ENCODE measurements at regions not wholly inside any gene's neighbourhood (a gene's known extent, or its start where the extent isn't known, plus 50 kb on each side); places are given as distances from the start of the nearest gene placed in this dataset.

DNA sequence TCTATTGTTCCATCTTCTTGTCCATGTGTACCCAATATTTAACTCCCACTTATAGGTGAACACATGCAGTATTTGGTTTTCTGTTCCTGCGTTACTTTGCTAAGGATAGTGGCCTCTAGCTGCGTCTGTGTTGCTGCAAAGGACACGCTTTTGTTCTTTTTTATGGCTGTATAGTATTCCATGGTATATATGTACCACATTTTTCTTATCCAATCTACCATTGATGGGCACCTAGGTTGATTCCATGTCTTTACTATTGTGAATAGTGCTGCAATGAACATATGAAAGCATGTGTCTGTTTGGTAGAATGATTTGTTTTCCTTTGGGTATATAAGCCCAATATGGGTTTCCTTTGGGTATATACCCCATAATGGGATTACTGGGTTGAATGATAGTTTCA is 77.3 kb upstream of the MMADHC start:
- Histone ChIP-seq H3K4me3 (ENCODE audit: low read length, poor library complexity, severe bottlenecking) (no peak overlapping the region), H4K20me1 (ENCODE audit: insufficient read depth, low read length, poor library complexity, severe bottlenecking) (no peaks in the 10 kb centered on the region), H3K36me3 (ENCODE audit: insufficient read depth, low read length) (no peaks in the 10 kb centered on the region), H3K9me2 (replicated peaks; ENCODE audit: low read depth, low read length) (no peaks in the 10 kb centered on the region), H3F3A (ENCODE audit: low read depth) (no peaks in the 10 kb centered on the region), H3K79me2 (ENCODE audit: insufficient read depth, low read length) (no peaks in the 10 kb centered on the region), H3K9ac (ENCODE audit: low read depth, low read length, poor library complexity, severe bottlenecking) (no peak overlapping the region), H3K27me3 (ENCODE audit: insufficient read depth, low read length, poor library complexity, severe bottlenecking) (no peaks in the 10 kb centered on the region), H3K4me1 (ENCODE audit: insufficient read depth, low read length, poor library complexity, severe bottlenecking) (no peaks in the 10 kb centered on the region), H3K4me2 (ENCODE audit: low read depth, low read length, poor library complexity, severe bottlenecking) (no peak overlapping the region), H2AFZ (ENCODE audit: low read length) (no peak overlapping the region), H3K9me3 (ENCODE audit: insufficient read depth, low read depth, low read length) (no peaks in the 10 kb centered on the region)
- no peak for TF ChIP-seq EZH2phosphoT487 (IDR thresholded peaks at IDR 0.05; ENCODE audit: borderline replicate concordance)
- TF ChIP-seq, protein P1, sequence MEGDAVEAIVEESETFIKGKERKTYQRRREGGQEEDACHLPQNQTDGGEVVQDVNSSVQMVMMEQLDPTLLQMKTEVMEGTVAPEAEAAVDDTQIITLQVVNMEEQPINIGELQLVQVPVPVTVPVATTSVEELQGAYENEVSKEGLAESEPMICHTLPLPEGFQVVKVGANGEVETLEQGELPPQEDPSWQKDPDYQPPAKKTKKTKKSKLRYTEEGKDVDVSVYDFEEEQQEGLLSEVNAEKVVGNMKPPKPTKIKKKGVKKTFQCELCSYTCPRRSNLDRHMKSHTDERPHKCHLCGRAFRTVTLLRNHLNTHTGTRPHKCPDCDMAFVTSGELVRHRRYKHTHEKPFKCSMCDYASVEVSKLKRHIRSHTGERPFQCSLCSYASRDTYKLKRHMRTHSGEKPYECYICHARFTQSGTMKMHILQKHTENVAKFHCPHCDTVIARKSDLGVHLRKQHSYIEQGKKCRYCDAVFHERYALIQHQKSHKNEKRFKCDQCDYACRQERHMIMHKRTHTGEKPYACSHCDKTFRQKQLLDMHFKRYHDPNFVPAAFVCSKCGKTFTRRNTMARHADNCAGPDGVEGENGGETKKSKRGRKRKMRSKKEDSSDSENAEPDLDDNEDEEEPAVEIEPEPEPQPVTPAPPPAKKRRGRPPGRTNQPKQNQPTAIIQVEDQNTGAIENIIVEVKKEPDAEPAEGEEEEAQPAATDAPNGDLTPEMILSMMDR (conservative IDR thresholded peaks at IDR 0.05; ENCODE audit: low read length) = no peak

DNA sequence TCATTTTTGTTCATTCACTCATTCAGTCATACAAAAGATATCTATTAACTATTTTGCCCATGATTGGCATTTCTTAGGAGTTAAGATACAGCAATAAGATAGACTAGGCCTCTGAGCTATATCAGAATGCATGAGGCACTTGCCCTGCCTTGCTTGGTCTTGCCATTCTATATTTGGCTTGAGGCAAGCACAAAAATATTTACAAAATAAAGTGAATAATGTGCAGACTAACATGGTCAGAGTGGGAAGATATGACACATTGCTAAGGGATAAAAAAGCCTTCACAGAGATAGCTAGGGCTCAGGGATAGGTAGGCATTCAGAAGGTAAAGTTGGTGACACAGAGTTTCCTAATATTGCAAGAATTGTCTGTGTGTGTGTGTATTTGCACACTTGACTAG is 75.0 kb upstream of the MMADHC start:
- Histone ChIP-seq H3K9me2 (replicated peaks; ENCODE audit: low read depth, low read length) (no peaks in the 10 kb centered on the region), H3K9ac (ENCODE audit: low read depth, low read length, poor library complexity, severe bottlenecking) (no peak overlapping the region), H3K4me1 (ENCODE audit: insufficient read depth, low read length, poor library complexity, severe bottlenecking) (no peaks in the 10 kb centered on the region), H3K27me3 (ENCODE audit: insufficient read depth, low read length, poor library complexity, severe bottlenecking) (no peaks in the 10 kb centered on the region), H3K4me3 (ENCODE audit: low read length, poor library complexity, severe bottlenecking) (no peak overlapping the region), H2AFZ (ENCODE audit: low read length) (no peak overlapping the region), H4K20me1 (ENCODE audit: insufficient read depth, low read length, poor library complexity, severe bottlenecking) (no peaks in the 10 kb centered on the region), H3K36me3 (ENCODE audit: insufficient read depth, low read length) (no peaks in the 10 kb centered on the region), H3K4me2 (ENCODE audit: low read depth, low read length, poor library complexity, severe bottlenecking) (no peak overlapping the region), H3K79me2 (ENCODE audit: insufficient read depth, low read length) (no peaks in the 10 kb centered on the region), H3F3A (ENCODE audit: low read depth) (no peaks in the 10 kb centered on the region), H3K9me3 (ENCODE audit: insufficient read depth, low read depth, low read length) (no peaks in the 10 kb centered on the region)
- no peak for TF ChIP-seq EZH2phosphoT487 (IDR thresholded peaks at IDR 0.05; ENCODE audit: borderline replicate concordance)
- TF ChIP-seq, protein P1 (conservative IDR thresholded peaks at IDR 0.05; ENCODE audit: low read length) = no peak

DNA sequence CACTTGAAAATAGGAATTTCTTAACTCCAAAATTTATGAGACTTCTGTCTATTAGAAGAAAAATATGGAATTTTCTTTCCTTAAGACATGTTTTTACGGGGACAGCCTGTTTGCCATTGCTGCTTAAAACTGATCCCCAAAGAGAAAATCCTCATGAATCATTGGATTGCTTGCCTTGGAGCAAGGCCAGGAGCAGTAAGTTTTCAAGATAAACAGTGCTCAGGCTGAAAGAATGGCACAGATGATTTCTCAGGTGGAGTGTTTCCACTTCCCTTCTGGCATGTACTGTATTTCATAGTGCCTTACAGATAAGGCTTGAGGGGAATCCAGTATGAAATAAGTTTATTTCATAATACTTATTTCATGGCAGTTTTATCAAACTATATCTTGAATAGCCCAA is 74.3 kb upstream of the MMADHC start:
- H3K4me1 ChIP-seq (ENCODE audit: insufficient read depth, low read length, poor library complexity, severe bottlenecking) = no peaks in the 10 kb centered on the region
- no peaks in the 10 kb centered on the region for H3F3A ChIP-seq (ENCODE audit: low read depth)
- no peak overlapping the region for H3K4me3 ChIP-seq (ENCODE audit: low read length, poor library complexity, severe bottlenecking)
- no peaks in the 10 kb centered on the region for H4K20me1 ChIP-seq (ENCODE audit: insufficient read depth, low read length, poor library complexity, severe bottlenecking)
- no peaks in the 10 kb centered on the region for H3K9me2 ChIP-seq (replicated peaks; ENCODE audit: low read depth, low read length)
- no peak overlapping the region for H3K4me2 ChIP-seq (ENCODE audit: low read depth, low read length, poor library complexity, severe bottlenecking)
- no peaks in the 10 kb centered on the region for H3K27me3 ChIP-seq (ENCODE audit: insufficient read depth, low read length, poor library complexity, severe bottlenecking)
- H3K9me3 ChIP-seq (ENCODE audit: insufficient read depth, low read depth, low read length) = no peaks in the 10 kb centered on the region
- no peak for TF ChIP-seq EZH2phosphoT487 (IDR thresholded peaks at IDR 0.05; ENCODE audit: borderline replicate concordance)
- TF ChIP-seq, protein P1 (conservative IDR thresholded peaks at IDR 0.05; ENCODE audit: low read length) = no peak
- H3K9ac ChIP-seq (ENCODE audit: low read depth, low read length, poor library complexity, severe bottlenecking) = no peak overlapping the region
- H3K79me2 ChIP-seq (ENCODE audit: insufficient read depth, low read length) = no peaks in the 10 kb centered on the region
- H3K36me3 ChIP-seq (ENCODE audit: insufficient read depth, low read length) = no peaks in the 10 kb centered on the region
- no peak overlapping the region for H2AFZ ChIP-seq (ENCODE audit: low read length)

Measured in Loucy (cell line).